ENCODE measurements at regions not wholly inside any gene's neighbourhood (a gene's known extent, or its start where the extent isn't known, plus 50 kb on each side); places are given as distances from the start of the nearest gene placed in this dataset.

DNA sequence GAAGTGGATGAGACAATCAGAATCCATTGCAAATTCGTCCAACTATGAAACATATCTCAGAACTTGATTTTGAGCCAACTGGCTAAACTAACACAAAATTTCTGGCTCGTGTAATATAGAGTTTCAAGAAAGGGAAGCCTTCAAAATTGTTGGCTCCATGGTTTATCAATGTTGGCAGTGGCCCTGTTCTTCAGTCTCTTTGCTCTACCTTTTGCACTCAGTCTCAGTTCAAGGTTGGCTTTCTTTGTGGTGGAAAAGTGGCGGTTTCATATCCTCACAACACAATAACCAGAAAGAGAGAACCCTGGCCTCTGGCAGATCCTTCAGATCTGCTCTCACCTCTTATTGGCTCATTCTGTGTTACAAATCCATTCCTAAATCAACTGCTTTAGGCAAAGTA, 473.8 kb upstream of the API5 start:
- TF ChIP-seq POLR2A (IDR thresholded peaks at IDR 0.05), result no peak
- TF ChIP-seq, protein P1, sequence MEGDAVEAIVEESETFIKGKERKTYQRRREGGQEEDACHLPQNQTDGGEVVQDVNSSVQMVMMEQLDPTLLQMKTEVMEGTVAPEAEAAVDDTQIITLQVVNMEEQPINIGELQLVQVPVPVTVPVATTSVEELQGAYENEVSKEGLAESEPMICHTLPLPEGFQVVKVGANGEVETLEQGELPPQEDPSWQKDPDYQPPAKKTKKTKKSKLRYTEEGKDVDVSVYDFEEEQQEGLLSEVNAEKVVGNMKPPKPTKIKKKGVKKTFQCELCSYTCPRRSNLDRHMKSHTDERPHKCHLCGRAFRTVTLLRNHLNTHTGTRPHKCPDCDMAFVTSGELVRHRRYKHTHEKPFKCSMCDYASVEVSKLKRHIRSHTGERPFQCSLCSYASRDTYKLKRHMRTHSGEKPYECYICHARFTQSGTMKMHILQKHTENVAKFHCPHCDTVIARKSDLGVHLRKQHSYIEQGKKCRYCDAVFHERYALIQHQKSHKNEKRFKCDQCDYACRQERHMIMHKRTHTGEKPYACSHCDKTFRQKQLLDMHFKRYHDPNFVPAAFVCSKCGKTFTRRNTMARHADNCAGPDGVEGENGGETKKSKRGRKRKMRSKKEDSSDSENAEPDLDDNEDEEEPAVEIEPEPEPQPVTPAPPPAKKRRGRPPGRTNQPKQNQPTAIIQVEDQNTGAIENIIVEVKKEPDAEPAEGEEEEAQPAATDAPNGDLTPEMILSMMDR (IDR thresholded peaks at IDR 0.05), result no peak
- TF ChIP-seq POLR2AphosphoS5 (IDR thresholded peaks at IDR 0.05), result no peak
- no peak for TF ChIP-seq EP300 (IDR thresholded peaks at IDR 0.05)

All from stomach (tissue), 4 donors.